GM21717 (cell line): ENCODE measurements at regions not wholly inside any gene's neighbourhood (a gene's known extent, or its start where the extent isn't known, plus 50 kb on each side); places are given as distances from the start of the nearest gene placed in this dataset.

Source experiments
- ATAC-seq: cut with Tn5 transposase; IDR thresholded peaks from one replicate; pipeline ENCODE4 v1.9.1; 2021; ENCODE audit warnings: mild to moderate bottlenecking, moderate library complexity; ENCODE audit not compliant: unreplicated experiment

GRCh38 chr21:41653954-41654491 lies 112.8 kb downstream of the RIPK4 start:
- no peak for ATAC-seq

GRCh38 chr21:41653243-41653953 lies 113.5 kb downstream of the RIPK4 start:
- ATAC-seq: no peak

GRCh38 chr21:41651830-41652229 lies 115.0 kb downstream of the RIPK4 start:
- ATAC-seq: no peak

GRCh38 chr21:41651406-41651805 lies 115.4 kb downstream of the RIPK4 start:
- ATAC-seq: no peak

GRCh38 chr21:41650526-41651145 lies 116.2 kb downstream of the RIPK4 start:
- no peak for ATAC-seq

- ATAC-seq: peak; percentile 53
These were observed 118.2 kb downstream of the RIPK4 start for GRCh38 chr21:41648591-41649031.

GRCh38 chr21:41647806-41648561 lies 118.9 kb downstream of the RIPK4 start:
- ATAC-seq: no peak

- ATAC-seq: no peak
These were observed 123.4 kb downstream of the RIPK4 start for GRCh38 chr21:41643246-41643966.

- no peak for ATAC-seq
These were observed 124.8 kb downstream of the RIPK4 start for GRCh38 chr21:41641821-41642701.

GRCh38 chr21:41641510-41641815 lies 125.4 kb downstream of the RIPK4 start:
- ATAC-seq: no peak

- ATAC-seq: no peak
These were observed 125.9 kb downstream of the RIPK4 start for GRCh38 chr21:41640748-41641509.

- ATAC-seq: no peak
These were observed 127.1 kb downstream of the RIPK4 start for GRCh38 chr21:41639766-41640165.

- no peak for ATAC-seq
These were observed 127.5 kb downstream of the RIPK4 start for GRCh38 chr21:41639336-41639735.

- no peak for ATAC-seq
These were observed 128.6 kb downstream of the RIPK4 start for GRCh38 chr21:41638201-41638790.

- ATAC-seq: no peak
These were observed 129.0 kb upstream of the TMPRSS2 start for GRCh38 chr21:41636636-41637630.

- no peak for ATAC-seq
These were observed 127.9 kb upstream of the TMPRSS2 start for GRCh38 chr21:41635874-41636273.

- no peak for ATAC-seq
These were observed 126.9 kb upstream of the TMPRSS2 start for GRCh38 chr21:41634858-41635257.

- ATAC-seq: no peak
These were observed 126.3 kb upstream of the TMPRSS2 start for GRCh38 chr21:41634211-41634694.
